CD14-positive monocyte (primary cell): ENCODE measurements at regions not wholly inside any gene's neighbourhood (a gene's known extent, or its start where the extent isn't known, plus 50 kb on each side); places are given as distances from the start of the nearest gene placed in this dataset.

Experiments used
- DNase-seq, 3 donors: peaks; one replicate each; pipeline ENCODE4 v3.0.0-alpha.2; 2011 to 2022
- H2AFZ ChIP-seq: 2 replicates; pipeline ENCODE4 v1.6.0; 2012; ENCODE audit warnings: mild to moderate bottlenecking, low read depth, low read length, inconsistent platforms; ENCODE audit not compliant: insufficient read depth, poor library complexity, severe bottlenecking
- H3K27ac ChIP-seq, 2 donors: 1 replicate in 1 of 2; 2 replicates in 1 of 2; pipeline ENCODE4 v1.5.1; 2012 to 2013; ENCODE audit warnings: low read length in 2 of 2, control low read depth in 1 of 2, inconsistent platforms in 1 of 2, low read depth in 1 of 2, mild to moderate bottlenecking in 1 of 2
- H3K27me3 ChIP-seq, 2 donors: one replicate each; pipeline versions ENCODE4 v1.6.0 to v1.6.1; 2011 to 2013; ENCODE audit warnings: low read length in 2 of 2; ENCODE audit not compliant: control insufficient read depth in 2 of 2, insufficient read depth in 2 of 2
- H3K36me3 ChIP-seq, 2 donors: replicated peaks in 1 of 2; 1 replicate in 1 of 2; 2 replicates in 1 of 2; pipeline versions ENCODE4 v1.5.1 to v1.6.1; 2012 to 2013; ENCODE audit warnings: low read length in 2 of 2, control low read depth in 1 of 2, inconsistent platforms in 1 of 2, mild to moderate bottlenecking in 1 of 2; ENCODE audit not compliant: insufficient read depth in 2 of 2, control insufficient read depth in 1 of 2
- H3K4me1 ChIP-seq, 2 donors: 1 replicate in 1 of 2; 2 replicates in 1 of 2; pipeline versions ENCODE4 v1.5.1 to v1.6.1; 2012 to 2013; ENCODE audit warnings: low read length in 2 of 2, control low read depth in 1 of 2, inconsistent platforms in 1 of 2, mild to moderate bottlenecking in 1 of 2, moderate library complexity in 1 of 2; ENCODE audit not compliant: insufficient read depth in 2 of 2, control insufficient read depth in 1 of 2
- H3K4me2 ChIP-seq: replicated peaks from 2 replicates; pipeline ENCODE3; 2012; ENCODE audit warnings: low read length, moderate library complexity, mild to moderate bottlenecking; ENCODE audit not compliant: poor library complexity, severe bottlenecking; ENCODE audit errors: extremely low read depth
- H3K4me3 ChIP-seq, 3 experiments: fragments of 200-600 bp in 1 of 3; sonication (generic) in 1 of 3; replicated peaks in 1 of 3; 1 replicate in 2 of 3; 2 replicates in 1 of 3; pipeline ENCODE4 v1.5.1; 2011 to 2013; ENCODE audit warnings: low read length in 3 of 3, mild to moderate bottlenecking in 3 of 3, control low read depth in 2 of 3, low read depth in 2 of 3, inconsistent platforms in 1 of 3, moderate library complexity in 1 of 3
- H3K79me2 ChIP-seq: 2 replicates; pipeline ENCODE4 v1.6.0; 2012; ENCODE audit warnings: mild to moderate bottlenecking, control low read depth, inconsistent platforms, low read length, moderate library complexity; ENCODE audit not compliant: insufficient read depth
- H3K9ac ChIP-seq: 2 replicates; pipeline ENCODE4 v1.6.0; 2017; ENCODE audit warnings: low read length, mild to moderate bottlenecking; ENCODE audit not compliant: insufficient read depth, poor library complexity, severe bottlenecking
- H3K9me3 ChIP-seq, 2 donors: replicated peaks in 1 of 2; 1 replicate in 1 of 2; 2 replicates in 1 of 2; pipeline versions ENCODE4 v1.5.1 to v1.6.1; 2012 to 2013; ENCODE audit warnings: low read length in 2 of 2, control low read depth in 1 of 2; ENCODE audit not compliant: control insufficient read depth in 1 of 2, insufficient read depth in 1 of 2
- H4K20me1 ChIP-seq: 2 replicates; pipeline ENCODE4 v1.6.0; 2012; ENCODE audit warnings: mild to moderate bottlenecking, low read length, control low read depth, moderate library complexity; ENCODE audit not compliant: insufficient read depth
- H3K27ac Mint-ChIP-seq, 7 donors: one replicate each; pipeline ENCODE4 v1.8.0; 2020; ENCODE audit warnings: mild to moderate bottlenecking in 7 of 7, mixed read lengths in 7 of 7, moderate library complexity in 6 of 7, inconsistent platforms in 2 of 7
- H3K27me3 Mint-ChIP-seq, 3 donors: one replicate each; pipeline ENCODE4 v1.8.0; 2021 to 2022; ENCODE audit warnings: low read depth in 3 of 3, mild to moderate bottlenecking in 3 of 3, mixed read lengths in 3 of 3, moderate library complexity in 3 of 3, inconsistent platforms in 1 of 3
- H3K36me3 Mint-ChIP-seq, 2 donors: one replicate each; pipeline ENCODE4 v1.8.0; 2020; ENCODE audit warnings: mixed read lengths in 2 of 2, inconsistent platforms in 1 of 2, mild to moderate bottlenecking in 1 of 2
- H3K4me1 Mint-ChIP-seq: one replicate; pipeline ENCODE4 v1.8.0; 2020; ENCODE audit warnings: mild to moderate bottlenecking, mixed read lengths
- H3K4me3 Mint-ChIP-seq, 2 donors: one replicate each; pipeline ENCODE4 v1.8.0; 2020; ENCODE audit warnings: mild to moderate bottlenecking in 2 of 2, mixed read lengths in 2 of 2, moderate library complexity in 1 of 2
- H3K9me3 Mint-ChIP-seq, 7 donors: one replicate each; pipeline ENCODE4 v1.8.0; 2020 to 2022; ENCODE audit warnings: mixed read lengths in 7 of 7, mild to moderate bottlenecking in 6 of 7, moderate library complexity in 6 of 7, inconsistent platforms in 2 of 7
- CTCF ChIP-seq: fragments of 200-600 bp; IDR thresholded peaks from one replicate; pipeline ENCODE4 v1.8.0; 2022; ENCODE audit warnings: antibody characterized with exemption, mild to moderate bottlenecking
- WGBS: methylation state at CpG from one replicate; pipeline ENCODE4 v1.1.5; 2013; ENCODE audit warnings: missing lambda C conversion rate; ENCODE audit not compliant: insufficient coverage; 5-methylcytosine and 5-hydroxymethylcytosine counted together
- intact Hi-C, 2 donors: fragments of 100-400 bp; cut with micrococcal nuclease; formaldehyde crosslinking; loops; one replicate each; pipeline versions ENCODE4 v1.15.0 to v1.15.1; 2023

DNA sequence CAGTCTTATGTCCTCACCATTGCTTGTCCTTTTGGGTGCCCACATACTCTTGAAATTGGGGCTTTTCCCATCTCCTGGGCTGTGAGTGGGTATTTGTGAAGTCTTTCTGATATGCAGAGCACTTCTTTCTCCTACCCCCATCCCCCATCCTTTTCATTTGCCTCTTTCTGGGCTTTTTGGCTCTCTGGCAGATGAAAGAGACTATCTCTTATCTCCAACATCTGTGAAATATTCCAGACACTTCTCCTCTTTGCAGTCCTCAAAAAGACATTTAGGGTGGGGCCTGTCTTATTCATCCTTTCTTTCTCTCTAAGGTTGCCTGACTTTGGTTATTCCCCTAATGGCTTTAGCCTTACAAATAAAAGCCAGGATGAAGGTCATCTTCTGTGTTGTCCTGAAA lies 462.2 kb upstream of the MKI67 start:
- H3K36me3 ChIP-seq: no peaks in the 10 kb centered on the region
- H3K27ac Mint-ChIP-seq: no peak overlapping the region
- H3K36me3 Mint-ChIP-seq: no peaks in the 10 kb centered on the region
- H3K27ac ChIP-seq: no peak overlapping the region
- no peak overlapping the region for H3K9ac ChIP-seq
- H3K27me3 ChIP-seq: no peaks in the 10 kb centered on the region
- no peak overlapping the region for H3K4me3 Mint-ChIP-seq
- no peak for DNase-seq
- peaks cover 0 to 4% of the 10 kb centered on the region in 2 donors for H3K9me3 ChIP-seq
- H3K9me3 Mint-ChIP-seq: peaks cover 0 to 8% (median 2%) of the 10 kb centered on the region in 7 donors
- H3K4me2 ChIP-seq: no peak overlapping the region
- no peaks in the 10 kb centered on the region for H3K4me1 ChIP-seq
- intact Hi-C loops: no loop called here
- no peak for TF ChIP-seq CTCF
- H4K20me1 ChIP-seq: no peaks in the 10 kb centered on the region
- no peak overlapping the region for H2AFZ ChIP-seq
- H3K79me2 ChIP-seq: no peaks in the 10 kb centered on the region
- no peak overlapping the region for H3K4me3 ChIP-seq
- peaks cover 0 to 2% (median 1%) of the 10 kb centered on the region in 3 donors for H3K27me3 Mint-ChIP-seq
- no peaks in the 10 kb centered on the region for H3K4me1 Mint-ChIP-seq

GRCh38 chr10:128594688-128595087 lies 468.5 kb upstream of the MKI67 start:
- DNase-seq: no peak
- no peak overlapping the region for H3K4me3 ChIP-seq
- H3K36me3 Mint-ChIP-seq: no peaks in the 10 kb centered on the region
- H3K27me3 ChIP-seq: no peaks in the 10 kb centered on the region
- H3K4me2 ChIP-seq: no peak overlapping the region
- no peaks in the 10 kb centered on the region for H3K4me1 Mint-ChIP-seq
- no peak for TF ChIP-seq CTCF
- H3K4me1 ChIP-seq: no peaks in the 10 kb centered on the region
- H4K20me1 ChIP-seq: no peaks in the 10 kb centered on the region
- peaks cover 0 to 5% (median 0%) of the 10 kb centered on the region in 7 donors for H3K9me3 Mint-ChIP-seq
- no peaks in the 10 kb centered on the region for H3K79me2 ChIP-seq
- peaks cover 0 to 4% (median 2%) of the 10 kb centered on the region in 3 donors for H3K27me3 Mint-ChIP-seq
- no peak overlapping the region for H3K4me3 Mint-ChIP-seq
- H3K36me3 ChIP-seq: no peaks in the 10 kb centered on the region
- no peak overlapping the region for H2AFZ ChIP-seq
- intact Hi-C loops: no loop called here
- H3K9ac ChIP-seq: no peak overlapping the region
- H3K9me3 ChIP-seq: peaks cover 0 to 3% of the 10 kb centered on the region in 2 donors
- no CpG with 5 or more reads among the region's 1 CpG for WGBS
- no peak overlapping the region for H3K27ac ChIP-seq
- no peak overlapping the region for H3K27ac Mint-ChIP-seq
